ENCODE measurements at regions not wholly inside any gene's neighbourhood (a gene's known extent, or its start where the extent isn't known, plus 50 kb on each side); places are given as distances from the start of the nearest gene placed in this dataset.
"Not testable (repeated sequence)": the region's sequence is repeated elsewhere in the genome, so short reads cannot be mapped to it uniquely, and the experiment has no call there.

- not testable (repeated sequence) for TF ChIP-seq POLR2A (IDR thresholded peaks at IDR 0.05; ENCODE audit: low read length); GATA1 (IDR thresholded peaks at IDR 0.05; ENCODE audit: low read depth, low read length)
Observed at GRCh38 chr9:42323084-42323809, 139.8 kb downstream of the SPATA31A6 start.

Measured in erythroblast (primary cell).